H9 (cell line): ENCODE measurements at regions not wholly inside any gene's neighbourhood (a gene's known extent, or its start where the extent isn't known, plus 50 kb on each side); places are given as distances from the start of the nearest gene placed in this dataset.

Experiments
- DNase-seq: peaks from one replicate; pipeline ENCODE4 v3.0.0-alpha.2; 2017
- H2AFZ ChIP-seq: one replicate; pipeline ENCODE4 v1.6.1; 2013; ENCODE audit warnings: mild to moderate bottlenecking, low read length, control low read depth, moderate library complexity
- H2AK5ac ChIP-seq: 2 replicates; pipeline ENCODE4 v1.6.1; 2013; ENCODE audit warnings: low read length, control low read depth, mixed read lengths; ENCODE audit not compliant: insufficient read length
- H2BK120ac ChIP-seq: one replicate; pipeline ENCODE4 v1.6.1; 2013; ENCODE audit warnings: low read depth, mild to moderate bottlenecking, low read length, control low read depth, inconsistent platforms; ENCODE audit not compliant: poor library complexity, severe bottlenecking
- H2BK12ac ChIP-seq: 2 replicates; pipeline ENCODE4 v1.6.1; 2013; ENCODE audit warnings: low read length, control low read depth, mixed read lengths, low read depth; ENCODE audit not compliant: insufficient read length
- H2BK15ac ChIP-seq: 2 replicates; pipeline ENCODE4 v1.6.1; 2013; ENCODE audit warnings: low read depth, low read length, control low read depth
- H2BK20ac ChIP-seq: one replicate; pipeline ENCODE4 v1.6.1; 2013; ENCODE audit warnings: low read depth, mild to moderate bottlenecking, low read length, control low read depth, inconsistent platforms; ENCODE audit not compliant: poor library complexity, severe bottlenecking
- H2BK5ac ChIP-seq: 2 replicates; pipeline ENCODE4 v1.6.1; 2013; ENCODE audit warnings: low read length, control low read depth, mixed read lengths; ENCODE audit not compliant: insufficient read length
- H3K14ac ChIP-seq: 2 replicates; pipeline ENCODE4 v1.6.1; 2013; ENCODE audit warnings: low read length, control low read depth; ENCODE audit not compliant: insufficient read depth
- H3K18ac ChIP-seq: 2 replicates; pipeline ENCODE4 v1.6.1; 2013; ENCODE audit warnings: low read depth, mild to moderate bottlenecking, mixed read lengths, low read length, control low read depth; ENCODE audit not compliant: insufficient read length
- H3K23ac ChIP-seq: 2 replicates; pipeline ENCODE4 v1.6.1; 2013; ENCODE audit warnings: low read length, control low read depth, mixed read lengths, low read depth; ENCODE audit not compliant: insufficient read length
- H3K23me2 ChIP-seq: 2 replicates; pipeline ENCODE4 v1.6.1; 2013; ENCODE audit warnings: low read depth, mild to moderate bottlenecking, mixed read lengths, low read length, control low read depth; ENCODE audit not compliant: insufficient read length, poor library complexity, severe bottlenecking
- H3K27ac ChIP-seq: 2 replicates; pipeline ENCODE4 v1.5.1; 2013; ENCODE audit warnings: low read length, control low read depth, mixed read lengths, low read depth; ENCODE audit not compliant: insufficient read length
- H3K27me3 ChIP-seq: 2 replicates; pipeline ENCODE4 v1.6.1; 2013; ENCODE audit warnings: low read length, control low read depth, inconsistent platforms; ENCODE audit not compliant: insufficient read depth
- H3K4ac ChIP-seq: 2 replicates; pipeline ENCODE4 v1.6.1; 2013; ENCODE audit warnings: low read depth, mild to moderate bottlenecking, control low read depth, inconsistent platforms, low read length, moderate library complexity
- H3K4me1 ChIP-seq: 2 replicates; pipeline ENCODE4 v1.6.1; 2013; ENCODE audit warnings: low read length, control low read depth, inconsistent platforms; ENCODE audit not compliant: insufficient read depth
- H3K4me2 ChIP-seq: 2 replicates; pipeline ENCODE4 v1.6.1; 2013; ENCODE audit warnings: low read length, control low read depth, mixed read lengths; ENCODE audit not compliant: insufficient read length, insufficient read depth
- H3K56ac ChIP-seq: 2 replicates; pipeline ENCODE4 v1.6.1; 2013; ENCODE audit warnings: low read depth, mild to moderate bottlenecking, mixed read lengths, low read length, control low read depth; ENCODE audit not compliant: insufficient read length
- H3K79me1 ChIP-seq: 2 replicates; pipeline ENCODE4 v1.6.1; 2013; ENCODE audit warnings: low read depth, mild to moderate bottlenecking, moderate library complexity, low read length, control low read depth, inconsistent platforms; ENCODE audit not compliant: insufficient read depth, poor library complexity, severe bottlenecking
- H3K79me2 ChIP-seq: 2 replicates; pipeline ENCODE4 v1.6.1; 2013; ENCODE audit warnings: low read length, control low read depth, inconsistent platforms; ENCODE audit not compliant: insufficient read depth
- H3K9ac ChIP-seq: 2 replicates; pipeline ENCODE4 v1.6.1; 2013; ENCODE audit warnings: low read length, control low read depth, mixed read lengths; ENCODE audit not compliant: insufficient read length; ENCODE audit errors: extremely low read depth
- H3K9me3 ChIP-seq: one replicate; pipeline ENCODE4 v1.6.1; 2013; ENCODE audit warnings: low read depth, low read length, inconsistent platforms; ENCODE audit not compliant: control insufficient read depth
- H3T11ph ChIP-seq: one replicate; pipeline ENCODE4 v1.6.1; 2013; ENCODE audit warnings: mild to moderate bottlenecking, low read length, control low read depth, inconsistent platforms
- H4K20me1 ChIP-seq: one replicate; pipeline ENCODE4 v1.6.1; 2013; ENCODE audit not compliant: control insufficient read depth, insufficient read length, insufficient read depth
- H4K5ac ChIP-seq: 2 replicates; pipeline ENCODE4 v1.6.1; 2013; ENCODE audit warnings: low read depth, mild to moderate bottlenecking, mixed read lengths, low read length, control low read depth; ENCODE audit not compliant: insufficient read length
- H4K8ac ChIP-seq: replicated peaks from 2 replicates; pipeline ENCODE4 v1.6.1; 2013; ENCODE audit warnings: low read length, control low read depth, mixed read lengths, low read depth; ENCODE audit not compliant: insufficient read length
- H4K91ac ChIP-seq: 2 replicates; pipeline ENCODE4 v1.6.1; 2013; ENCODE audit warnings: low read depth, mild to moderate bottlenecking, moderate library complexity, mixed read lengths, low read length, control low read depth; ENCODE audit not compliant: insufficient read length
- H3K27ac Mint-ChIP-seq, 3 experiments: 2 replicates in 2 of 3; 3 replicates in 1 of 3; pipeline ENCODE4 v1.8.0; 2020 to 2021; ENCODE audit warnings: mixed read lengths in 3 of 3, mild to moderate bottlenecking in 1 of 3, moderate library complexity in 1 of 3
- H3K27me3 Mint-ChIP-seq: 2 replicates; pipeline ENCODE4 v1.8.0; 2021; ENCODE audit warnings: low read depth, mild to moderate bottlenecking, moderate library complexity, mixed read lengths
- H3K36me3 Mint-ChIP-seq, 3 experiments: 2 replicates in 2 of 3; 3 replicates in 1 of 3; pipeline ENCODE4 v1.8.0; 2020 to 2021; ENCODE audit warnings: low read depth in 3 of 3, mixed read lengths in 3 of 3; ENCODE audit not compliant: insufficient read depth in 1 of 3
- H3K4me1 Mint-ChIP-seq, 2 experiments: 2 replicates each; pipeline ENCODE4 v1.8.0; 2020; ENCODE audit warnings: mixed read lengths in 2 of 2
- H3K4me3 Mint-ChIP-seq, 2 experiments: 2 replicates in 1 of 2; 3 replicates in 1 of 2; pipeline ENCODE4 v1.8.0; 2020 to 2021; ENCODE audit warnings: mild to moderate bottlenecking in 2 of 2, mixed read lengths in 2 of 2, moderate library complexity in 1 of 2
- H3K9me3 Mint-ChIP-seq, 2 experiments: 2 replicates in 1 of 2; 3 replicates in 1 of 2; pipeline ENCODE4 v1.8.0; 2020; ENCODE audit warnings: mild to moderate bottlenecking in 2 of 2, mixed read lengths in 2 of 2, moderate library complexity in 1 of 2
- CTCF ChIP-seq: fragments of 200-600 bp; sonication (generic); conservative IDR thresholded peaks from 3 replicates; pipeline ENCODE4 v1.8.0; 2021; ENCODE audit warnings: antibody characterized with exemption, mild to moderate bottlenecking
- WGBS: extraction: QIAGEN DNeasy Blood & Tissue Kit; methylation state at CpG from one replicate; pipeline ENCODE4 v1.1.7; 2013; ENCODE audit warnings: missing lambda C conversion rate, low lambda C conversion rate, mixed read lengths; ENCODE audit not compliant: insufficient read length; ENCODE audit errors: extremely low coverage; 5-methylcytosine and 5-hydroxymethylcytosine counted together

DNA sequence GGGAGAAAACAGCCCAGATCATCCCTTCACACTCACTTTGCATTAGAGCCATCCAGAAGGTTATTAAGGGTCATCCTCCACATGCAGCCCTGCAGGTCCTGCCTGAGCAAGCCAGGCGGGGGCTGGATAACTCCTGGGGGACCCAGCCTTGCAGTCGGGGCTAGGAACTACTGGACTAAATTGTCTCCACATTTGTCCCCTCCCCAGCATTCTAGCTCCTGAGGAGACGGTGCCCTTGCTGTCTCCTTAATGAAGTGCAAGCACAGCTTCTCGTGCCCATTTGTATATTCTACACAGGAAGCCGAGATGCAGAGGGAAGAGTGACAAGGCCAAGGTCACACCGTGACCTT is 185.2 kb downstream of the C16orf95 start:
- Histone ChIP-seq H2BK15ac (no peak overlapping the region), H3K23me2 (no peaks in the 10 kb centered on the region), H3K4me1 (no peaks in the 10 kb centered on the region), H2BK20ac (no peak overlapping the region), H3K27me3 (no peaks in the 10 kb centered on the region), H2AFZ (no peak overlapping the region), H4K20me1 (no peaks in the 10 kb centered on the region), H3K9me3 (no peaks in the 10 kb centered on the region), H4K5ac (no peak overlapping the region), H3K27ac (no peak overlapping the region), H2BK5ac (no peak overlapping the region), H4K8ac (no peak overlapping the region), H3K4me2 (no peak overlapping the region), H3K79me1 (no peaks in the 10 kb centered on the region), H3K56ac (no peak overlapping the region), H3K18ac (no peak overlapping the region), H2BK12ac (no peak overlapping the region), H3T11ph (no peak overlapping the region), H3K14ac (no peak overlapping the region), H4K91ac (no peak overlapping the region), H2AK5ac (no peak overlapping the region), H2BK120ac (no peak overlapping the region), H3K9ac (no peak overlapping the region), H3K23ac (no peak overlapping the region), H3K79me2 (no peaks in the 10 kb centered on the region), H3K4ac (no peak overlapping the region)
- H3K9me3 Mint-ChIP-seq, result peaks cover 6 to 11% of the 10 kb centered on the region in 2 experiments
- DNase-seq, result no peak
- H3K4me1 Mint-ChIP-seq, result peaks cover 10 to 13% of the 10 kb centered on the region in 2 experiments; a peak in 3 of 4 replicates
- TF ChIP-seq CTCF, result no peak
- peaks cover 9% of the 10 kb centered on the region for H3K27me3 Mint-ChIP-seq
- H3K27ac Mint-ChIP-seq, result no peak overlapping the region
- peaks cover 2 to 13% (median 2%) of the 10 kb centered on the region in 3 experiments; a peak in 6 of 7 replicates for H3K36me3 Mint-ChIP-seq
- no peak overlapping the region for H3K4me3 Mint-ChIP-seq
- no CpG with 5 or more reads among the region's 6 CpGs for WGBS
